CD4-positive, alpha-beta memory T cell (primary cell): ENCODE measurements at regions not wholly inside any gene's neighbourhood (a gene's known extent, or its start where the extent isn't known, plus 50 kb on each side); places are given as distances from the start of the nearest gene placed in this dataset.
A peak's percentile ranks its signal among the peaks of the same experiment; 100 is the strongest.

Experiments used
- CTCF ChIA-PET: fragments of 350-600 bp; sonication (Branson Sonifier 250); formaldehyde crosslinking; loops from one replicate; lab custom pipeline; 2021; ENCODE audit warnings: inconsistent platforms; ENCODE audit not compliant: partially characterized antibody; lab: Charles Lee
- POLR2A ChIA-PET: fragments of 350-600 bp; sonication (Branson Sonifier 250); formaldehyde crosslinking; loops from one replicate; lab custom pipeline; 2021; ENCODE audit not compliant: partially characterized antibody; lab: Charles Lee
- DNase-seq, 5 donors: peaks; one replicate each; pipeline versions ENCODE4 v3.0.0 to v3.0.0-alpha.2; 2020 to 2022; ENCODE audit warnings: mixed read lengths in 1 of 5
- H3K27ac ChIP-seq: one replicate; pipeline ENCODE4 v1.7.0; 2013; ENCODE audit warnings: low read depth, low read length
- H3K27me3 ChIP-seq: 2 replicates; pipeline ENCODE4 v1.7.0; 2013; ENCODE audit warnings: mild to moderate bottlenecking, low read length, moderate library complexity; ENCODE audit not compliant: insufficient read depth
- H3K36me3 ChIP-seq: 2 replicates; pipeline ENCODE4 v1.7.0; 2013; ENCODE audit warnings: mild to moderate bottlenecking, low read length, moderate library complexity; ENCODE audit not compliant: insufficient read depth
- H3K4me1 ChIP-seq: 2 replicates; pipeline ENCODE4 v1.7.0; 2013; ENCODE audit warnings: mild to moderate bottlenecking, low read length, moderate library complexity; ENCODE audit not compliant: insufficient read depth
- H3K4me3 ChIP-seq, 2 donors: one replicate each; pipeline ENCODE4 v1.7.0; 2013; ENCODE audit warnings: low read length in 2 of 2, mild to moderate bottlenecking in 1 of 2
- H3K9me3 ChIP-seq, 2 donors: one replicate each; pipeline ENCODE4 v1.7.0; 2013; ENCODE audit warnings: low read length in 2 of 2, control low read depth in 1 of 2; ENCODE audit not compliant: control insufficient read depth in 1 of 2
- H3K27ac Mint-ChIP-seq, 7 donors: one replicate each; pipeline ENCODE4 v1.8.0; 2020 to 2021; ENCODE audit warnings: mixed read lengths in 7 of 7, mild to moderate bottlenecking in 6 of 7, inconsistent platforms in 3 of 7, moderate library complexity in 3 of 7
- H3K27me3 Mint-ChIP-seq, 2 donors: one replicate each; pipeline ENCODE4 v1.8.0; 2020 to 2021; ENCODE audit warnings: mixed read lengths in 2 of 2
- H3K36me3 Mint-ChIP-seq, 2 donors: one replicate each; pipeline ENCODE4 v1.8.0; 2020 to 2021; ENCODE audit warnings: mixed read lengths in 2 of 2, inconsistent platforms in 1 of 2, mild to moderate bottlenecking in 1 of 2
- H3K4me1 Mint-ChIP-seq, 4 donors: one replicate each; pipeline ENCODE4 v1.8.0; 2020 to 2021; ENCODE audit warnings: mixed read lengths in 4 of 4, mild to moderate bottlenecking in 1 of 4
- H3K4me3 Mint-ChIP-seq, 8 donors: one replicate each; pipeline ENCODE4 v1.8.0; 2020 to 2021; ENCODE audit warnings: mixed read lengths in 8 of 8, mild to moderate bottlenecking in 7 of 8, moderate library complexity in 6 of 8, inconsistent platforms in 3 of 8
- H3K9me3 Mint-ChIP-seq, 8 donors: one replicate each; pipeline ENCODE4 v1.8.0; 2020 to 2021; ENCODE audit warnings: mixed read lengths in 8 of 8, mild to moderate bottlenecking in 5 of 8, inconsistent platforms in 3 of 8, moderate library complexity in 1 of 8
- intact Hi-C: fragments of 100-400 bp; cut with micrococcal nuclease; formaldehyde crosslinking; loops from one replicate; pipeline ENCODE4 v1.15.1; 2023

DNA sequence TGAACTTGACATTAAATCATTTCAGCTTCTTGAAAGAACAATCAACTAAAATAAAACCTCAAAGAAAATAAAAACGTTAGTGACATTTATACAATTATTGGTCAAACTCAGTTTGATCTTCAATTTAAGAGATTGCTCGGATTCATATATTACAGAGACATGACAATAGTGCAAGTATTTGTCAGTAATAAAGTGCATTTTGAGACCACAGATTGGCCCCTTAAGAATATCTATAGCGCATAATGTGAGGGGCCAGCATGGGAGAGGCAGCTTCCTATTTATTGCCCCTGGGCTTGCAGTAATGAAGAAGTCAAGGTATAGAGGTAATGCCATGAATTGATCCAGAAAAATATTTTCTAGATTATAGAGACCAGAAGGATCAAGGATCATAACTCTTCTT, 552.3 kb downstream of the VRK1 start:
- no peaks in the 10 kb centered on the region for H3K27me3 ChIP-seq
- intact Hi-C loops, result no loop called here
- Mint-ChIP-seq H3K4me1 (peaks cover 7 to 14% (median 10%) of the 10 kb centered on the region in 4 donors), H3K9me3 (no peaks in the 10 kb centered on the region), H3K4me3 (no peak overlapping the region), H3K27me3 (no peaks in the 10 kb centered on the region), H3K36me3 (no peaks in the 10 kb centered on the region), H3K27ac (no peak overlapping the region)
- no peaks in the 10 kb centered on the region for H3K9me3 ChIP-seq
- no peak overlapping the region for H3K4me3 ChIP-seq
- no peak overlapping the region for H3K27ac ChIP-seq
- ChIA-PET POLR2A (no interaction called here), CTCF (no interaction called here)
- H3K36me3 ChIP-seq, result no peaks in the 10 kb centered on the region
- DNase-seq, result no peak
- no peaks in the 10 kb centered on the region for H3K4me1 ChIP-seq

DNA sequence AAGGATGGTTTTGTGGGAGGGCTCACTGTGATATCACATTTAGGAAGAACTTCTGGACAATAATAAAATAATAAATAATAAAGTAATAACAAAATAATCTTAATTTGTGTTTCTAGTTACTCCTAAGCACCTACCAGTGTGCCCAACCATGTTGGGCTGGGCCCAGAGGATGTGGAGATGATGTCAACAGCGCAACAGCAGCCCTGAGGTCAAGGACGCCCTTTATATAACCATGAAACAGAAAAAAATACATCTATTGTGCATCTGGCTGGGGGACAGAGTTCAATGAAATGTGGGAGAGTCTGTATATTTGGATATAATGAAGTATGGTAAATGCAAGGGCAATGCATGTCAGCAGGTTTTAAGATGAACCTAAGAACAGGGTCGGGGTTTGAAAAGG, 552.8 kb downstream of the VRK1 start:
- Histone ChIP-seq H3K9me3 (no peaks in the 10 kb centered on the region), H3K27ac (no peak overlapping the region), H3K36me3 (no peaks in the 10 kb centered on the region), H3K27me3 (no peaks in the 10 kb centered on the region), H3K4me3 (no peak overlapping the region), H3K4me1 (no peaks in the 10 kb centered on the region)
- peaks cover 0 to 3% (median 0%) of the 10 kb centered on the region in 8 donors for H3K9me3 Mint-ChIP-seq
- CTCF ChIA-PET, result no interaction called here
- peak overlapping the region in 1 of 7 donors; percentile 31 for H3K27ac Mint-ChIP-seq
- no peaks in the 10 kb centered on the region for H3K27me3 Mint-ChIP-seq
- no peak overlapping the region for H3K4me3 Mint-ChIP-seq
- POLR2A ChIA-PET, result no interaction called here
- H3K36me3 Mint-ChIP-seq, result no peaks in the 10 kb centered on the region
- H3K4me1 Mint-ChIP-seq, result peaks cover 11 to 18% (median 15%) of the 10 kb centered on the region in 4 donors
- intact Hi-C loops, result loop anchor here (5.0 kb wide), 1 partner anchor 1922 kb away; the partner anchor contains the start of gene BCL11B
- DNase-seq, result no peak

DNA sequence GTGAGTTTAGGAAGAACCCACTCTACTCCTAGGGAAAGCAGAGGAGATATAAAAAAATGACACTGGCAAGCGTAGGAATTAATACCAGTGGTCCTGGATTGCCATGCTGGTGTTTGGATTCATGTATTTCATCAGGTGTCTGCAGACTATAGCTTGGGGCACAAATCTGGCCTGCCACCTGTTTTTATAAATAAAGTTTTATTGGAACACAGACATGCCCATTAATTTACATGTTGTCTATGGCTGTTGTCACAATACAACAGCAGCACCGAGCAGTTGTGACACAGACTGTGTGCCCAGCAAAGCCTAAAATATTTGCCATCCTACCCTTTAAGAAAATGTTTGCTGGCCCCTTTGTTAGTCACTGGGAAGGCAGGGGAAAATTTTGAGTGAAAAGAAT, 553.2 kb downstream of the VRK1 start:
- Mint-ChIP-seq H3K9me3 (peaks cover 0 to 3% (median 0%) of the 10 kb centered on the region in 8 donors), H3K4me1 (peaks cover 16 to 20% (median 18%) of the 10 kb centered on the region in 4 donors), H3K4me3 (no peak overlapping the region), H3K27ac (peak overlapping the region in 1 of 7 donors; percentile 37), H3K36me3 (no peaks in the 10 kb centered on the region), H3K27me3 (no peaks in the 10 kb centered on the region)
- intact Hi-C loops, result loop anchor here (5.0 kb wide), 1 partner anchor 1922 kb away; the partner anchor contains the start of gene BCL11B
- H3K9me3 ChIP-seq, result no peaks in the 10 kb centered on the region
- H3K36me3 ChIP-seq, result no peaks in the 10 kb centered on the region
- no peak overlapping the region for H3K4me3 ChIP-seq
- POLR2A ChIA-PET, result no interaction called here
- H3K4me1 ChIP-seq, result no peaks in the 10 kb centered on the region
- no peak overlapping the region for H3K27ac ChIP-seq
- no peak for DNase-seq
- CTCF ChIA-PET, result no interaction called here
- H3K27me3 ChIP-seq, result no peaks in the 10 kb centered on the region

DNA sequence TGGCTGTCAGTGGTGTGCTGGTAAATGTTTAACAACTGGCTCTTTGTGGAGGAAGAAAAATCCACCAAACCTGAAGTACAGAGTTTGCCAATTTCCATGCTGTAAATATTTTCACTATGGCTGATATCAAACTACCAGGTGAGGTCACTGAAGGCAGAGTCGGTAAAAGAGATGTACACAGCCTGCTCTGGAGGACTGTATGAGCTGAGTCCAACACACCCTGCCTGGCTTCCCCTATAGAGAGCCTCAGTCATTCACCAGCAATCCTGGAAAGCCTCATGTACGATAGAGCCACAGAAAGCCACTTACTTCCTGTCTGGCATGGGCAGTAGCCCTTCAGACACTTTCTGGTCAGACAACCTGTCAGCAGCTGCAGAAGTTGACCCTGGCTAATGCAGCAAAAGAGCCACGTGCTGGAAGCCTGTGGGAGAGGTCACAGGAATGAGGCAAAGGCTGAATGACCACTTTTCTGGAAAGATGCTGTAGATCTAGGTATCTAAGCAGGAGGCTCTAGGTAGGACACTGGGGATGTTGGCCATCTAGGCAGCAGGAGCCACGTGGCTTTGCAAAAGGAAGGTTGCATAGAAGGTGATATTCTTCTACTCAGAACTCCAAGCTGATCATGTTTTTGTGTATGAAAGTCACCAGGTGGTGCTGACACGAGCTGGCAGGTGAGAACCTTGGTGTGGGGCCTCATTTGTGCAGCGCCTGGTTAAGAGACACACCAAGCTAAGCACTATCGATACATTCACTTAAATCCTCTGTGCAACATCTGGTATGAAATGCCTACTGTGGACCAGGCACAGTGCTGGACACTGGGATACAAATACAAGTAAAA, 553.9 kb downstream of the VRK1 start:
- POLR2A ChIA-PET, result no interaction called here
- Histone ChIP-seq H3K4me1 (no peaks in the 10 kb centered on the region), H3K36me3 (no peaks in the 10 kb centered on the region), H3K9me3 (no peaks in the 10 kb centered on the region), H3K4me3 (no peak overlapping the region), H3K27me3 (no peaks in the 10 kb centered on the region), H3K27ac (no peak overlapping the region)
- Mint-ChIP-seq H3K36me3 (no peaks in the 10 kb centered on the region), H3K4me3 (no peak overlapping the region), H3K27ac (peak overlapping the region in 2 of 7 donors; percentile 31 to 37), H3K27me3 (no peaks in the 10 kb centered on the region), H3K4me1 (peaks cover 16 to 20% (median 18%) of the 10 kb centered on the region in 4 donors), H3K9me3 (peaks cover 0 to 3% (median 0%) of the 10 kb centered on the region in 8 donors)
- no peak for DNase-seq
- intact Hi-C loops, result loop anchor here (5.0 kb wide), 1 partner anchor 1921 kb away; the partner anchor contains the start of gene BCL11B
- CTCF ChIA-PET, result interaction anchor here (1.1 kb wide), 1 partner anchor 252 kb away, joined by 3 read pairs; no protein-coding TSS in a partner anchor

DNA sequence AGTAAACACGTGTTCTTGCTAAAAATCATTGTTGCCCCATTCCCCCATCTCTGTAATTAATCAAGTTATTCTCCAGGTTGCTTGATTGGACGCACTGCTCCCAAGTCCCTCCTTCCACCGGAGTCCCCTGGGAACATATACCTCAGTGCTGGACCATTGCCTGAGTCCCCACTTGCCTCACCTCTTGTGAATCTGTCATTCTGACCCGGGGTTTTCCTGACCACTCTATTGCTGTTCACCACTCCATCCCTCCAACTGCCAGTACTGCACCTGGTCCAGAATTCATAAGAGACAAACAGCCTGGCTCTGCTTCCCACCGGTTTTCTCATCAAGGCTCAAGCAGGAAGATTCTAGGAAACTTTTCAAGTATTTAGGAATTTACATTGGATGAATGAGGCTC, 555.9 kb downstream of the VRK1 start:
- no peaks in the 10 kb centered on the region for H3K36me3 ChIP-seq
- Mint-ChIP-seq H3K4me3 (no peak overlapping the region), H3K27me3 (peaks cover 0 to 2% of the 10 kb centered on the region in 2 donors), H3K9me3 (peaks cover 0 to 3% (median 0%) of the 10 kb centered on the region in 8 donors), H3K4me1 (peaks cover 16 to 22% (median 20%) of the 10 kb centered on the region in 4 donors), H3K36me3 (peaks cover 0 to 3% of the 10 kb centered on the region in 2 donors), H3K27ac (no peak overlapping the region)
- no peak for DNase-seq
- H3K27me3 ChIP-seq, result no peaks in the 10 kb centered on the region
- ChIA-PET POLR2A (no interaction called here), CTCF (no interaction called here)
- intact Hi-C loops, result loop anchor here (5.0 kb wide), 1 partner anchor 1919 kb away; the partner anchor contains the start of gene BCL11B
- H3K4me1 ChIP-seq, result no peaks in the 10 kb centered on the region
- no peak overlapping the region for H3K4me3 ChIP-seq
- H3K9me3 ChIP-seq, result no peaks in the 10 kb centered on the region
- no peak overlapping the region for H3K27ac ChIP-seq

DNA sequence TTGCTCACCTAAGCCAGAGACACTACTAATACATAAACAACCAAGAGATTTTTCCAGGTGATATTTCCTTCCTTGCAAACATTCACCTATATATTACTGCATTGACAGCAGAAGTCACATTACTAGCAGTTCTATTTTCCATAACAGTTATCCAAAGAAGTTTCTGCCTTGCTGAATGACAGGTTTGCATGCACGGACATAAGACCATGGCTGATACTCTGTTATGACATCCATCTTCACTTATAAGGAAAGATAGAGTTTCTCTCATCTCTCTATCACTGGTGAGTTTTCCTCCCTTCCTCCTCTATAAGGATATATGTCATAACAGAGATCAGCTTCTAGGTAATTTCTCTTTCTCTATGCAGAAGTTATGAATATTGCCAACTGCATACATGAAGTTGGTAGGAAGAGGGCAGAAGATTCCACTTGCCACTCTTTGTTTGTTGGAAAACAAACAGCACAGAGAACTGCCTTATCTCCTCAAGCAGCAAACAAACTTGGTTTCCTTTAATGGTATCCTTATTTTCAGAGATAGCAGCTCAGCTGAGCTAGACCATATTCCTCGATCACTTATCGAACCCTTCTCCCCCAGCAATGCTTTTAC, 557.0 kb downstream of the VRK1 start:
- H3K36me3 Mint-ChIP-seq, result peaks cover 0 to 3% of the 10 kb centered on the region in 2 donors
- H3K9me3 Mint-ChIP-seq, result peaks cover 0 to 3% (median 0%) of the 10 kb centered on the region in 8 donors
- Histone ChIP-seq H3K27me3 (no peaks in the 10 kb centered on the region), H3K27ac (no peak overlapping the region), H3K4me1 (no peaks in the 10 kb centered on the region), H3K9me3 (no peaks in the 10 kb centered on the region), H3K36me3 (no peaks in the 10 kb centered on the region), H3K4me3 (no peak overlapping the region)
- intact Hi-C loops, result loop anchor here (5.0 kb wide), 1 partner anchor 1918 kb away; the partner anchor contains the start of gene BCL11B
- POLR2A ChIA-PET, result no interaction called here
- H3K27me3 Mint-ChIP-seq, result peaks cover 0 to 2% of the 10 kb centered on the region in 2 donors
- H3K27ac Mint-ChIP-seq, result peak overlapping the region in 3 of 7 donors; percentile 3 to 14 (median 9)
- DNase-seq, result no peak
- H3K4me1 Mint-ChIP-seq, result peaks cover 16 to 22% (median 20%) of the 10 kb centered on the region in 4 donors
- CTCF ChIA-PET, result no interaction called here
- no peak overlapping the region for H3K4me3 Mint-ChIP-seq

DNA sequence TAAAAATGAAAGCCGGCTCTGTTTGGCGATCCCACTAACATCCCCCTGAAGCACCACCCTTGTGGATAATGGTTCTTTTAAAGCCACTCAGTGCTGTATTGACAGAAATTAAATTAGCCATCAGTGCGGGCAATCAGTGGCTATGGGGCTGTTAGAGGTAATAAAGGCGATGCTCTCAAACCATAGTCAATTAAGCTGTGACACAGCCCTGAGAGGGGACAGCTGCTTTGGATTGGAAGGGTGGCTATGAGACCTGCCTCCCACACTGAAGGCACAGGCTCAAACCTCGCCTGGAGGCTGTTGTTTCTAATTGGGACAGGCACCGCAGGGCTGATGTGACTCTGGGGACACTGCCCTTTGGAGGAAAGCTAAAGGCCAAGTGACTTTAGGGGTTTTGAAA, 562.2 kb downstream of the VRK1 start:
- Mint-ChIP-seq H3K27me3 (peaks cover 0 to 2% of the 10 kb centered on the region in 2 donors), H3K4me1 (peaks cover 6 to 13% (median 11%) of the 10 kb centered on the region in 4 donors), H3K36me3 (peaks cover 0 to 3% of the 10 kb centered on the region in 2 donors), H3K9me3 (peaks cover 0 to 3% (median 0%) of the 10 kb centered on the region in 8 donors), H3K27ac (no peak overlapping the region), H3K4me3 (no peak overlapping the region)
- no peaks in the 10 kb centered on the region for H3K36me3 ChIP-seq
- POLR2A ChIA-PET, result no interaction called here
- H3K27ac ChIP-seq, result no peak overlapping the region
- no peak for DNase-seq
- H3K4me3 ChIP-seq, result no peak overlapping the region
- no peaks in the 10 kb centered on the region for H3K9me3 ChIP-seq
- H3K4me1 ChIP-seq, result no peaks in the 10 kb centered on the region
- intact Hi-C loops, result no loop called here
- CTCF ChIA-PET, result no interaction called here
- H3K27me3 ChIP-seq, result no peaks in the 10 kb centered on the region
